ENCODE measurements at regions not wholly inside any gene's neighbourhood (a gene's known extent, or its start where the extent isn't known, plus 50 kb on each side); places are given as distances from the start of the nearest gene placed in this dataset.

GRCh38 chr21:23639721-23640120, 1967.6 kb downstream of the MRPL39 start:
- no peak for TF ChIP-seq CTCF (IDR thresholded peaks at IDR 0.05)
- TF ChIP-seq POLR2A (IDR thresholded peaks at IDR 0.05): no peak
- TF ChIP-seq POLR2AphosphoS5 (IDR thresholded peaks at IDR 0.05): no peak
